Activated CD4-positive, alpha-beta T cell treated with anti-CD3 and anti-CD28 coated beads, Interleukin-2, amount 50 U/mL, for 24 hours (primary cell): ENCODE measurements at regions not wholly inside any gene's neighbourhood (a gene's known extent, or its start where the extent isn't known, plus 50 kb on each side); places are given as distances from the start of the nearest gene placed in this dataset.
"Not testable (repeated sequence)": the region's sequence is repeated elsewhere in the genome, so short reads cannot be mapped to it uniquely, and the experiment has no call there.

ENCODE experiments used
- DNase-seq, 2 donors: peaks; one replicate each; pipeline ENCODE4 v3.0.0-alpha.2; 2020; ENCODE audit warnings: low read depth in 1 of 2, low spot score in 1 of 2

- no peak for DNase-seq
Observed at GRCh38 chr10:130958981-130959751, 352.4 kb downstream of the TCERG1L start.

- no peak for DNase-seq
Observed at GRCh38 chr10:130959752-130960195, 351.7 kb downstream of the TCERG1L start.

- no peak for DNase-seq
Observed at GRCh38 chr10:130960531-130960930, 351.0 kb downstream of the TCERG1L start.

GRCh38 chr10:130961506-130962239 lies 349.8 kb downstream of the TCERG1L start:
- no peak for DNase-seq

- no peak for DNase-seq
Observed at GRCh38 chr10:130962240-130963051, 349.1 kb downstream of the TCERG1L start.

GRCh38 chr10:130963052-130963393 lies 348.5 kb downstream of the TCERG1L start:
- no peak for DNase-seq

GRCh38 chr10:130963786-130964522 lies 347.6 kb downstream of the TCERG1L start:
- DNase-seq: no peak

GRCh38 chr10:130964771-130965170 lies 346.8 kb downstream of the TCERG1L start:
- DNase-seq: no peak

GRCh38 chr10:130967161-130967560 lies 344.4 kb downstream of the TCERG1L start:
- no peak for DNase-seq

- no peak for DNase-seq
Observed at GRCh38 chr10:130967784-130968183, 343.7 kb downstream of the TCERG1L start.

- no peak for DNase-seq
Observed at GRCh38 chr10:130968511-130968910, 343.0 kb downstream of the TCERG1L start.

- no peak for DNase-seq
Observed at GRCh38 chr10:130968964-130969363, 342.6 kb downstream of the TCERG1L start.

GRCh38 chr10:130969700-130970099 lies 341.8 kb downstream of the TCERG1L start:
- DNase-seq: no peak

- DNase-seq: no peak
Observed at GRCh38 chr10:130970341-130971122, 341.0 kb downstream of the TCERG1L start.

GRCh38 chr10:130971123-130971435 lies 340.4 kb downstream of the TCERG1L start:
- no peak for DNase-seq

GRCh38 chr10:130973127-130973839 lies 338.2 kb downstream of the TCERG1L start:
- no peak for DNase-seq

GRCh38 chr10:130974166-130974565 lies 337.4 kb downstream of the TCERG1L start:
- DNase-seq: no peak

GRCh38 chr10:130975351-130975750 lies 336.2 kb downstream of the TCERG1L start:
- DNase-seq: not testable (repeated sequence)

- DNase-seq: no peak
Observed at GRCh38 chr10:130982802-130983201, 328.7 kb downstream of the TCERG1L start.

- DNase-seq: no peak
Observed at GRCh38 chr10:130983749-130984148, 327.8 kb downstream of the TCERG1L start.
